ENCODE measurements at regions not wholly inside any gene's neighbourhood (a gene's known extent, or its start where the extent isn't known, plus 50 kb on each side); places are given as distances from the start of the nearest gene placed in this dataset.

- no peak overlapping the region for H3K27ac Mint-ChIP-seq
- peaks cover 0 to 3% (median 0%) of the 10 kb centered on the region in 3 donors for H3K4me1 Mint-ChIP-seq
- no peaks in the 10 kb centered on the region for H3K9me3 Mint-ChIP-seq
- H3K36me3 Mint-ChIP-seq = no peaks in the 10 kb centered on the region
- H3K4me3 Mint-ChIP-seq = no peak overlapping the region
- H3K27me3 Mint-ChIP-seq = peaks cover 7% of the 10 kb centered on the region
Observed at GRCh38 chr10:69730251-69731156, 71.2 kb upstream of the COL13A1 start.

GRCh38 chr10:69731184-69731583 is 70.5 kb upstream of the COL13A1 start:
- H3K27ac Mint-ChIP-seq = no peak overlapping the region
- no peaks in the 10 kb centered on the region for H3K9me3 Mint-ChIP-seq
- H3K4me1 Mint-ChIP-seq = peaks cover 0 to 3% (median 0%) of the 10 kb centered on the region in 3 donors
- H3K36me3 Mint-ChIP-seq = no peaks in the 10 kb centered on the region
- peaks cover 7% of the 10 kb centered on the region for H3K27me3 Mint-ChIP-seq
- no peak overlapping the region for H3K4me3 Mint-ChIP-seq

GRCh38 chr10:69731698-69732097 is 70.0 kb upstream of the COL13A1 start:
- H3K27ac Mint-ChIP-seq = no peak overlapping the region
- no peaks in the 10 kb centered on the region for H3K36me3 Mint-ChIP-seq
- no peak overlapping the region for H3K4me3 Mint-ChIP-seq
- H3K9me3 Mint-ChIP-seq = no peaks in the 10 kb centered on the region
- peaks cover 7% of the 10 kb centered on the region for H3K27me3 Mint-ChIP-seq
- H3K4me1 Mint-ChIP-seq = peaks cover 0 to 3% (median 0%) of the 10 kb centered on the region in 3 donors

GRCh38 chr10:69732147-69732825 is 69.4 kb upstream of the COL13A1 start:
- Mint-ChIP-seq H3K9me3 (no peaks in the 10 kb centered on the region), H3K36me3 (no peaks in the 10 kb centered on the region), H3K4me3 (no peak overlapping the region), H3K4me1 (peaks cover 0 to 3% (median 0%) of the 10 kb centered on the region in 3 donors), H3K27me3 (peaks cover 7% of the 10 kb centered on the region), H3K27ac (no peak overlapping the region)

- H3K4me1 Mint-ChIP-seq = peaks cover 0 to 3% (median 0%) of the 10 kb centered on the region in 3 donors
- no peak overlapping the region for H3K27ac Mint-ChIP-seq
- H3K36me3 Mint-ChIP-seq = no peaks in the 10 kb centered on the region
- H3K9me3 Mint-ChIP-seq = no peaks in the 10 kb centered on the region
- H3K4me3 Mint-ChIP-seq = no peak overlapping the region
- peaks cover 5% of the 10 kb centered on the region for H3K27me3 Mint-ChIP-seq
Observed at GRCh38 chr10:69732826-69733150, 68.9 kb upstream of the COL13A1 start.

GRCh38 chr10:69733791-69734261 is 67.9 kb upstream of the COL13A1 start:
- Mint-ChIP-seq H3K4me1 (peaks cover 0 to 3% (median 0%) of the 10 kb centered on the region in 3 donors), H3K9me3 (no peaks in the 10 kb centered on the region), H3K27me3 (peaks cover 2% of the 10 kb centered on the region), H3K4me3 (no peak overlapping the region), H3K27ac (no peak overlapping the region), H3K36me3 (no peaks in the 10 kb centered on the region)

- Mint-ChIP-seq H3K36me3 (no peaks in the 10 kb centered on the region), H3K4me1 (peaks cover 0 to 3% (median 0%) of the 10 kb centered on the region in 3 donors), H3K27me3 (peaks cover 2% of the 10 kb centered on the region), H3K9me3 (no peaks in the 10 kb centered on the region), H3K27ac (no peak overlapping the region), H3K4me3 (no peak overlapping the region)
Observed at GRCh38 chr10:69734416-69734796, 67.3 kb upstream of the COL13A1 start.

GRCh38 chr10:69734797-69735468 is 66.8 kb upstream of the COL13A1 start:
- peaks cover 2% of the 10 kb centered on the region for H3K27me3 Mint-ChIP-seq
- no peak overlapping the region for H3K4me3 Mint-ChIP-seq
- no peaks in the 10 kb centered on the region for H3K9me3 Mint-ChIP-seq
- H3K27ac Mint-ChIP-seq = no peak overlapping the region
- H3K36me3 Mint-ChIP-seq = no peaks in the 10 kb centered on the region
- H3K4me1 Mint-ChIP-seq = peaks cover 0 to 3% (median 0%) of the 10 kb centered on the region in 3 donors

GRCh38 chr10:69736886-69737641 is 64.6 kb upstream of the COL13A1 start:
- Mint-ChIP-seq H3K4me3 (no peak overlapping the region), H3K27me3 (peaks cover 17% of the 10 kb centered on the region), H3K36me3 (no peaks in the 10 kb centered on the region), H3K4me1 (peaks cover 0 to 3% (median 0%) of the 10 kb centered on the region in 3 donors), H3K27ac (no peak overlapping the region), H3K9me3 (no peaks in the 10 kb centered on the region)

- H3K9me3 Mint-ChIP-seq = no peaks in the 10 kb centered on the region
- H3K4me1 Mint-ChIP-seq = peaks cover 0 to 3% (median 0%) of the 10 kb centered on the region in 3 donors
- H3K4me3 Mint-ChIP-seq = no peak overlapping the region
- H3K27ac Mint-ChIP-seq = no peak overlapping the region
- H3K36me3 Mint-ChIP-seq = no peaks in the 10 kb centered on the region
- H3K27me3 Mint-ChIP-seq = peaks cover 17% of the 10 kb centered on the region
Observed at GRCh38 chr10:69738071-69738470, 63.6 kb upstream of the COL13A1 start.

- H3K9me3 Mint-ChIP-seq = no peaks in the 10 kb centered on the region
- H3K27me3 Mint-ChIP-seq = peaks cover 18% of the 10 kb centered on the region
- H3K27ac Mint-ChIP-seq = no peak overlapping the region
- H3K4me3 Mint-ChIP-seq = no peak overlapping the region
- no peaks in the 10 kb centered on the region for H3K36me3 Mint-ChIP-seq
- H3K4me1 Mint-ChIP-seq = peaks cover 0 to 3% (median 0%) of the 10 kb centered on the region in 3 donors
Observed at GRCh38 chr10:69738858-69739435, 62.8 kb upstream of the COL13A1 start.

GRCh38 chr10:69739634-69740033 is 62.1 kb upstream of the COL13A1 start:
- Mint-ChIP-seq H3K27ac (no peak overlapping the region), H3K4me3 (no peak overlapping the region), H3K36me3 (no peaks in the 10 kb centered on the region), H3K27me3 (peaks cover 16% of the 10 kb centered on the region), H3K9me3 (no peaks in the 10 kb centered on the region), H3K4me1 (no peaks in the 10 kb centered on the region)

GRCh38 chr10:69740126-69740525 is 61.6 kb upstream of the COL13A1 start:
- no peak overlapping the region for H3K4me3 Mint-ChIP-seq
- H3K36me3 Mint-ChIP-seq = no peaks in the 10 kb centered on the region
- H3K4me1 Mint-ChIP-seq = peaks cover 0 to 1% (median 0%) of the 10 kb centered on the region in 3 donors
- H3K9me3 Mint-ChIP-seq = no peaks in the 10 kb centered on the region
- no peak overlapping the region for H3K27ac Mint-ChIP-seq
- H3K27me3 Mint-ChIP-seq = peaks cover 17% of the 10 kb centered on the region

GRCh38 chr10:69741252-69741651 is 60.5 kb upstream of the COL13A1 start:
- H3K4me1 Mint-ChIP-seq = peaks cover 0 to 4% (median 0%) of the 10 kb centered on the region in 3 donors
- no peak overlapping the region for H3K27ac Mint-ChIP-seq
- no peak overlapping the region for H3K4me3 Mint-ChIP-seq
- no peaks in the 10 kb centered on the region for H3K9me3 Mint-ChIP-seq
- peaks cover 19% of the 10 kb centered on the region for H3K27me3 Mint-ChIP-seq
- no peaks in the 10 kb centered on the region for H3K36me3 Mint-ChIP-seq
